ENCODE measurements at regions not wholly inside any gene's neighbourhood (a gene's known extent, or its start where the extent isn't known, plus 50 kb on each side); places are given as distances from the start of the nearest gene placed in this dataset.
"Not testable (repeated sequence)": the region's sequence is repeated elsewhere in the genome, so short reads cannot be mapped to it uniquely, and the experiment has no call there.

- not testable (repeated sequence) for TF ChIP-seq CTCF (conservative IDR thresholded peaks at IDR 0.05; ENCODE audit: low read length); EZH2phosphoT487 (IDR thresholded peaks at IDR 0.05; ENCODE audit: borderline replicate concordance, low read depth, low read length)
These were observed 109.0 kb upstream of the POMZP3 start for GRCh38 chr7:76736091-76736490.

Measured in OCI-LY7 (cell line).